HCT116 (cell line): ENCODE measurements at regions not wholly inside any gene's neighbourhood (a gene's known extent, or its start where the extent isn't known, plus 50 kb on each side); places are given as distances from the start of the nearest gene placed in this dataset.

Experiments used
- ATAC-seq: fragments of 200-7000 bp; cut with Tn5 transposase; 2 replicates; pipeline ENCODE4 v1.9.1; 2020; ENCODE audit warnings: mild to moderate bottlenecking, moderate library complexity
- BruUV-seq: library from RNA; stranded (reverse); fragments of 400-500 nt; replicated peaks from 2 replicates; lab custom pipeline; 2021; lab: Mats Ljungman, UMichigan
- CTCF ChIA-PET: fragments of 300-600 bp; sonication (Branson Sonifier 250); formaldehyde crosslinking; loops from one replicate; lab custom pipeline; 2021; ENCODE audit warnings: antibody characterized with exemption; lab: Charles Lee
- POLR2A ChIA-PET: fragments of 300-600, 350-600 bp; sonication (Branson Sonifier 250); formaldehyde crosslinking; loops from one replicate; lab custom pipeline; 2021; ENCODE audit warnings: antibody characterized with exemption; lab: Charles Lee
- RAD21 ChIA-PET, 2 experiments: fragments of 300-600 bp; sonication (Branson Sonifier 250); formaldehyde crosslinking; loops; one replicate each; lab custom pipeline; 2023; ENCODE audit warnings: low total read pairs in 2 of 2; ENCODE audit not compliant: uncharacterized antibody in 2 of 2, unreplicated experiment in 2 of 2, low non-redundant PET in 1 of 2; lab: Charles Lee
- DNase-seq: peaks from one replicate; pipeline ENCODE4 v3.0.0-alpha.2; 2010; ENCODE audit warnings: low read depth, low spot score
- H2AFZ ChIP-seq: fragments of 200-600 bp; shearing (Covaris generic), sonication (generic); 2 replicates; pipeline ENCODE4 v1.6.1; 2017; ENCODE audit warnings: low read depth, mixed run types, mixed read lengths, antibody characterized with exemption, low read length; ENCODE audit not compliant: poor library complexity, severe bottlenecking
- H3K27ac ChIP-seq: 2 replicates; pipeline ENCODE4 v1.5.1; 2012; ENCODE audit warnings: low read depth, low read length
- H3K27me3 ChIP-seq: fragments of 200-600 bp; sonication (generic); 2 replicates; pipeline ENCODE4 v1.6.1; 2016; ENCODE audit warnings: mixed run types, low read length, mixed read lengths; ENCODE audit not compliant: insufficient read depth
- H3K36me3 ChIP-seq, 2 experiments: fragments of 200-500 bp in 1 of 2; fragments of 200-600 bp in 1 of 2; sonication (Bioruptor generic) in 1 of 2; sonication (generic) in 1 of 2; 2 replicates each; pipeline versions ENCODE4 v1.5.1 to v1.6.1; 2014 to 2016; ENCODE audit warnings: low read length in 2 of 2, inconsistent platforms in 1 of 2, mixed read lengths in 1 of 2, mixed run types in 1 of 2; ENCODE audit not compliant: insufficient read depth in 2 of 2, control insufficient read depth in 1 of 2
- H3K4me1 ChIP-seq, 2 experiments: fragments of 200-600 bp in 1 of 2; sonication (generic) in 1 of 2; 2 replicates each; pipeline versions ENCODE4 v1.5.1 to v1.6.1; 2012 to 2017; ENCODE audit warnings: low read length in 2 of 2, inconsistent platforms in 1 of 2, mild to moderate bottlenecking in 1 of 2, mixed read lengths in 1 of 2, mixed run types in 1 of 2, moderate library complexity in 1 of 2; ENCODE audit not compliant: insufficient read depth in 2 of 2, control insufficient read depth in 1 of 2
- H3K4me2 ChIP-seq: fragments of 200-600 bp; sonication (generic); 2 replicates; pipeline ENCODE4 v1.6.1; 2017; ENCODE audit warnings: mixed run types, low read length, mixed read lengths
- H3K4me3 ChIP-seq, 2 experiments: fragments of 200-600 bp in 1 of 2; sonication (generic) in 1 of 2; replicated peaks in 1 of 2; 2 replicates each; pipeline ENCODE4 v1.5.1; 2011 to 2016; ENCODE audit warnings: low read length in 2 of 2, control low read depth in 1 of 2, low read depth in 1 of 2, mild to moderate bottlenecking in 1 of 2, mixed read lengths in 1 of 2, mixed run types in 1 of 2
- H3K79me2 ChIP-seq: fragments of 200-600 bp; sonication (generic); 2 replicates; pipeline ENCODE4 v1.6.1; 2017; ENCODE audit warnings: mild to moderate bottlenecking, mixed run types, low read length, moderate library complexity, mixed read lengths; ENCODE audit not compliant: insufficient read depth
- H3K9ac ChIP-seq: fragments of 200-600 bp; sonication (generic); 2 replicates; pipeline ENCODE4 v1.6.1; 2016; ENCODE audit warnings: low read length, mixed read lengths
- H3K9me2 ChIP-seq: fragments of 200-600 bp; sonication (generic), shearing (Covaris generic); 2 replicates; pipeline ENCODE4 v1.6.1; 2017; ENCODE audit warnings: mixed run types, mild to moderate bottlenecking, moderate library complexity; ENCODE audit not compliant: insufficient read depth
- H3K9me3 ChIP-seq, 2 experiments: fragments of 200-500 bp in 1 of 2; fragments of 200-600 bp in 1 of 2; sonication (Bioruptor generic) in 1 of 2; sonication (generic) in 1 of 2; 2 replicates each; pipeline ENCODE4 v1.6.1; 2014 to 2017; ENCODE audit warnings: low read length in 2 of 2, mixed read lengths in 2 of 2, inconsistent platforms in 1 of 2, low read depth in 1 of 2, mild to moderate bottlenecking in 1 of 2, mixed run types in 1 of 2, moderate library complexity in 1 of 2; ENCODE audit not compliant: control insufficient read depth in 1 of 2, insufficient read depth in 1 of 2
- H4K20me1 ChIP-seq: fragments of 200-600 bp; sonication (generic), shearing (Covaris generic); 2 replicates; pipeline ENCODE4 v1.6.1; 2017; ENCODE audit warnings: mixed run types, mild to moderate bottlenecking, moderate library complexity; ENCODE audit not compliant: insufficient read depth
- CEBPB ChIP-seq: IDR thresholded peaks from 2 replicates; pipeline ENCODE4 v1.6.1; 2012; ENCODE audit warnings: low read depth
- EGR1 ChIP-seq: IDR thresholded peaks from 2 replicates; pipeline ENCODE4 v1.6.1; 2012; ENCODE audit warnings: low read depth
- EZH2 ChIP-seq: fragments of 200-600 bp; sonication (generic); IDR thresholded peaks from 2 replicates; pipeline ENCODE4 v1.6.1; 2017; ENCODE audit warnings: antibody characterized with exemption, mixed run types
- EZH2phosphoT487 ChIP-seq: fragments of 200-600 bp; IDR thresholded peaks from 2 replicates; pipeline ENCODE4 v1.6.1; 2018; ENCODE audit warnings: antibody characterized with exemption, borderline replicate concordance
- FOSL1 ChIP-seq: IDR thresholded peaks from 2 replicates; pipeline ENCODE4 v1.6.1; 2012; ENCODE audit warnings: low read depth
- JUND ChIP-seq: IDR thresholded peaks from 2 replicates; pipeline ENCODE4 v1.6.1; 2012
- POLR2A ChIP-seq: IDR thresholded peaks from 2 replicates; pipeline ENCODE4 v1.7.0; 2011; ENCODE audit warnings: borderline replicate concordance; ENCODE audit not compliant: insufficient read depth, insufficient read length; ENCODE audit errors: extremely low read depth
- RAD21 ChIP-seq: IDR thresholded peaks from 2 replicates; pipeline ENCODE4 v1.6.1; 2012; ENCODE audit warnings: low read depth, mild to moderate bottlenecking
- SP1 ChIP-seq: IDR thresholded peaks from 2 replicates; pipeline ENCODE4 v1.6.1; 2012; ENCODE audit warnings: low read depth
- SRF ChIP-seq: IDR thresholded peaks from 2 replicates; pipeline ENCODE4 v1.6.1; 2012; ENCODE audit warnings: low read depth
- TCF7L2 ChIP-seq: IDR thresholded peaks from 2 replicates; pipeline ENCODE4 v1.7.0; 2011; ENCODE audit warnings: borderline replicate concordance, inconsistent platforms; ENCODE audit not compliant: insufficient read depth, insufficient read length; ENCODE audit errors: extremely low read depth
- YY1 ChIP-seq: IDR thresholded peaks from 2 replicates; pipeline ENCODE4 v1.6.1; 2011; ENCODE audit warnings: low read length, low read depth, moderate library complexity, mild to moderate bottlenecking; ENCODE audit not compliant: insufficient replicate concordance; ENCODE audit errors: extremely low read depth
- ZFX ChIP-seq: fragments of 450-650 bp; IDR thresholded peaks from 2 replicates; pipeline ENCODE4 v1.6.1; 2017
- intact Hi-C: fragments of 100-400 bp; cut with micrococcal nuclease; formaldehyde crosslinking; loops from 2 replicates; pipeline ENCODE4 v1.10.0; 2022
- TF ChIP-seq, protein P1 (sequence below): IDR thresholded peaks from 2 replicates; pipeline ENCODE4 v1.6.1; 2012
- TF ChIP-seq, protein P2 (sequence below): IDR thresholded peaks from 2 replicates; pipeline ENCODE4 v1.6.1; 2011; ENCODE audit warnings: mild to moderate bottlenecking, low read length, moderate library complexity; ENCODE audit not compliant: insufficient replicate concordance; ENCODE audit errors: extremely low read depth
- TF ChIP-seq, protein P3 (sequence below): IDR thresholded peaks from 2 replicates; pipeline ENCODE4 v1.6.1; 2012

DNA sequence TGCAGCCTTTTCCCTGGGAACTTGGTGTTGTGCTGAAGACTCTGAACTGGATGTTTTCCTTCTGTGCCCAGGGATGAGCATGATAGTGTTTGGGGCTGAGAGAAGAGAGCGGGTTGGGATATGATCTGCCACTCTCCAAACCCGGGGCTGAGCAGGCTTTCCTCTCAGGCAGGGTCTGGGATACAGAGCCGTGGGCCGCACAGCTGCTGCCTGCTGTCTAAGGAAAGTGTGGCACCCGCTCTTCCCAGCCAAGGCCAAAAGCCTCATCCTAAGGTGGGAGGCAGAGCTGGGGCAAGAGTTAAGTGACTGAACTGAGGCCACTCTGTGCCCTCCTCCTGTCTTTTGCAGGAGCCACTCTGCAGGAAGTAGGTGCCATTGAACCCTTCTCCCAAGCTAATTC, 83.6 kb upstream of the PITX1 start:
- no peaks in the 10 kb centered on the region for H3K9me3 ChIP-seq
- DNase-seq = no peak
- BruUV-seq = no TSS peak

More for the DNA sequence above, 83.6 kb upstream of the PITX1 start:
- no peaks in the 10 kb centered on the region for H3K27me3 ChIP-seq
- no peaks in the 10 kb centered on the region for H3K36me3 ChIP-seq
- H3K9ac ChIP-seq = no peak overlapping the region
- RAD21 ChIA-PET = no interaction called here
- no peaks in the 10 kb centered on the region for H3K9me2 ChIP-seq
- no peaks in the 10 kb centered on the region for H4K20me1 ChIP-seq
- intact Hi-C loops = no loop called here
- TF ChIP-seq RAD21 (no peak), EZH2phosphoT487 (no peak), POLR2A (no peak), TCF7L2 (no peak), JUND (no peak), FOSL1 (no peak), EGR1 (no peak), CEBPB (no peak), SP1 (no peak), YY1 (no peak), EZH2 (no peak), SRF (no peak), ZFX (no peak)
- TF ChIP-seq, protein P1, sequence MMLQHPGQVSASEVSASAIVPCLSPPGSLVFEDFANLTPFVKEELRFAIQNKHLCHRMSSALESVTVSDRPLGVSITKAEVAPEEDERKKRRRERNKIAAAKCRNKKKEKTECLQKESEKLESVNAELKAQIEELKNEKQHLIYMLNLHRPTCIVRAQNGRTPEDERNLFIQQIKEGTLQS = no peak
- TF ChIP-seq, protein P2, sequence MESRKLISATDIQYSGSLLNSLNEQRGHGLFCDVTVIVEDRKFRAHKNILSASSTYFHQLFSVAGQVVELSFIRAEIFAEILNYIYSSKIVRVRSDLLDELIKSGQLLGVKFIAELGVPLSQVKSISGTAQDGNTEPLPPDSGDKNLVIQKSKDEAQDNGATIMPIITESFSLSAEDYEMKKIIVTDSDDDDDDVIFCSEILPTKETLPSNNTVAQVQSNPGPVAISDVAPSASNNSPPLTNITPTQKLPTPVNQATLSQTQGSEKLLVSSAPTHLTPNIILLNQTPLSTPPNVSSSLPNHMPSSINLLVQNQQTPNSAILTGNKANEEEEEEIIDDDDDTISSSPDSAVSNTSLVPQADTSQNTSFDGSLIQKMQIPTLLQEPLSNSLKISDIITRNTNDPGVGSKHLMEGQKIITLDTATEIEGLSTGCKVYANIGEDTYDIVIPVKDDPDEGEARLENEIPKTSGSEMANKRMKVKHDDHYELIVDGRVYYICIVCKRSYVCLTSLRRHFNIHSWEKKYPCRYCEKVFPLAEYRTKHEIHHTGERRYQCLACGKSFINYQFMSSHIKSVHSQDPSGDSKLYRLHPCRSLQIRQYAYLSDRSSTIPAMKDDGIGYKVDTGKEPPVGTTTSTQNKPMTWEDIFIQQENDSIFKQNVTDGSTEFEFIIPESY = no peak
- TF ChIP-seq, protein P3, sequence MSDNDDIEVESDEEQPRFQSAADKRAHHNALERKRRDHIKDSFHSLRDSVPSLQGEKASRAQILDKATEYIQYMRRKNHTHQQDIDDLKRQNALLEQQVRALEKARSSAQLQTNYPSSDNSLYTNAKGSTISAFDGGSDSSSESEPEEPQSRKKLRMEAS = no peak
- TF ChIP-seq, all 23 proteins: peak for 0
- H3K4me1 ChIP-seq = no peaks in the 10 kb centered on the region
- ATAC-seq = no peak
- no peak overlapping the region for H2AFZ ChIP-seq
- H3K79me2 ChIP-seq = no peaks in the 10 kb centered on the region
- CTCF ChIA-PET = no interaction called here
- no peak overlapping the region for H3K27ac ChIP-seq
- POLR2A ChIA-PET = no interaction called here
- H3K4me3 ChIP-seq = no peak overlapping the region
- H3K4me2 ChIP-seq = no peak overlapping the region
